ENCODE measurements at regions not wholly inside any gene's neighbourhood (a gene's known extent, or its start where the extent isn't known, plus 50 kb on each side); places are given as distances from the start of the nearest gene placed in this dataset.

- no peak for DNase-seq
These were observed 244.7 kb downstream of the NDUFA10 start for GRCh38 chr2:239780236-239780994.

- no peak for DNase-seq
These were observed 245.6 kb downstream of the NDUFA10 start for GRCh38 chr2:239779584-239779983.

GRCh38 chr2:239778861-239779558 lies 246.1 kb downstream of the NDUFA10 start:
- no peak for DNase-seq

- DNase-seq = no peak
These were observed 246.9 kb downstream of the NDUFA10 start for GRCh38 chr2:239778042-239778851.

- no peak for DNase-seq
These were observed 247.9 kb downstream of the NDUFA10 start for GRCh38 chr2:239777219-239777618.

- DNase-seq = no peak
These were observed 248.6 kb downstream of the NDUFA10 start for GRCh38 chr2:239776436-239777005.

GRCh38 chr2:239775623-239776435 lies 249.3 kb downstream of the NDUFA10 start:
- no peak for DNase-seq

- DNase-seq = no peak
These were observed 250.1 kb downstream of the NDUFA10 start for GRCh38 chr2:239774933-239775622.

- DNase-seq = no peak
These were observed 251.0 kb downstream of the NDUFA10 start for GRCh38 chr2:239774142-239774462.

GRCh38 chr2:239773228-239774141 lies 251.7 kb downstream of the NDUFA10 start:
- DNase-seq = no peak

GRCh38 chr2:239772721-239773120 lies 252.4 kb downstream of the NDUFA10 start:
- DNase-seq = no peak

GRCh38 chr2:239770246-239770639 lies 254.9 kb downstream of the NDUFA10 start:
- DNase-seq = no peak

GRCh38 chr2:239769554-239770245 lies 255.4 kb downstream of the NDUFA10 start:
- no peak for DNase-seq

- no peak for DNase-seq
These were observed 256.1 kb downstream of the NDUFA10 start for GRCh38 chr2:239768907-239769553.

GRCh38 chr2:239768031-239768790 lies 256.9 kb downstream of the NDUFA10 start:
- no peak for DNase-seq

GRCh38 chr2:239767021-239767905 lies 257.9 kb downstream of the NDUFA10 start:
- DNase-seq = no peak

GRCh38 chr2:239765911-239766310 lies 259.2 kb downstream of the NDUFA10 start:
- no peak for DNase-seq

Data from right lung (tissue), 2 donors.